ENCODE measurements at regions not wholly inside any gene's neighbourhood (a gene's known extent, or its start where the extent isn't known, plus 50 kb on each side); places are given as distances from the start of the nearest gene placed in this dataset.

DNA sequence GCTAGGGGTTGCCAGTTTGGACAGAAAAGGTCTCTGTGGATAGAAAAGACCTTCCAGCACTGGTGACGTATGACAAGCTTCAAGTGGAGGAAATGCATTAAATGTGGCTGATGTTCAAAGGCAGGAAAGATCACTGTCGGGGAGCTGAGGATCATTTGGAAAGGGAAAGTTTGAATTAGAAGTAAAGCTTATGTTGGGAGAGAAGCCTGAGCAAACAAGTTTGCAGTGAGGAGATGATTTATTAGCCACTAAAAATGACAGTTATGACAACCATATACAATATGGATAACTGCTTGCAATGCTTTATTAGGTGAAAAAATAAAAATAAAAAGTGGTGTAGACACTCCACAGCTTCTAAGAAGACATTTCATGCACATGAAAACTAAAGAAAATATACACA lies 135.3 kb upstream of the HS3ST1 start:
- intact Hi-C loops (cut with micrococcal nuclease): no loop called here

DNA sequence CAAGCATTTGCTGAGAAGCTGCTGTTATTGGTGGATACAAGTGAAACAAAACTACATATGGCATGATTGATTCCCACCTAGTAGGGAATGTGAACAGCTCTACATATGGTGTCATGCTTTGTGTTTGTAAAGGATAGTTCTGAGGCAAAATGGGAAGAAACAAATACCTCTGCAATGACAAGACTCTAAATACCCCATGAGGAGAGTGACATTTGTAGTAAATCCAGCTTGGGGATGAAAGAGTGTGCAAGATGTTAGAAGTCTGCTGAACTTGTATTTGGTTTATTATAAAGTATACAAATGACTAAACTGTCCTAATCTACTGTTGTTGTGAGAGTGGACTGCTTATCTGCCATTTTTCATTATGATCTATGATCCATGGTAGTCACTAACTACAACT lies 120.8 kb upstream of the HS3ST1 start:
- intact Hi-C loops (cut with micrococcal nuclease): no loop called here

DNA sequence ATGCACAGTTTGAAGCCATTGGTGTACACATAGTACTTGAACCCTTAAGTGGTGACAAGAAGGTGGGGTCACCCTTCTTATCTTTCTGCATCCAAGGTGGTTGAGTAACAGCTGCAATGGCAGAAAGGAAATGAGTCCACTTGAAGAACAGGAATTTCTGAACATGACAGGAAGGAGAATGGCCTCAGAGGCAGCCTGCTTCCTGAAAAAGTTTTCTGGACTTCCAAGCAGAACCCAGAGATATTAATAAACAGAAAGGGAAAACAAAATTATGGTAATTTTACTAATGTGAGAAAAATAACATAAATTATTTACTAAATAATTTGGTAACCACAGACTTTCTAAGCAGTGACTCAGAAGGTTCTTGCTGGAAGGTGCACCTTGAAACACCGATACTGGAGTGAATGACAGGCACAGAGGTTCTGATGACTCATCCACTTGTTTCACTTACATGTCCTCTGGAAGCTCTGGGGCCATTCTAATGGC lies 119.9 kb upstream of the HS3ST1 start:
- intact Hi-C loops (cut with micrococcal nuclease): no loop called here

DNA sequence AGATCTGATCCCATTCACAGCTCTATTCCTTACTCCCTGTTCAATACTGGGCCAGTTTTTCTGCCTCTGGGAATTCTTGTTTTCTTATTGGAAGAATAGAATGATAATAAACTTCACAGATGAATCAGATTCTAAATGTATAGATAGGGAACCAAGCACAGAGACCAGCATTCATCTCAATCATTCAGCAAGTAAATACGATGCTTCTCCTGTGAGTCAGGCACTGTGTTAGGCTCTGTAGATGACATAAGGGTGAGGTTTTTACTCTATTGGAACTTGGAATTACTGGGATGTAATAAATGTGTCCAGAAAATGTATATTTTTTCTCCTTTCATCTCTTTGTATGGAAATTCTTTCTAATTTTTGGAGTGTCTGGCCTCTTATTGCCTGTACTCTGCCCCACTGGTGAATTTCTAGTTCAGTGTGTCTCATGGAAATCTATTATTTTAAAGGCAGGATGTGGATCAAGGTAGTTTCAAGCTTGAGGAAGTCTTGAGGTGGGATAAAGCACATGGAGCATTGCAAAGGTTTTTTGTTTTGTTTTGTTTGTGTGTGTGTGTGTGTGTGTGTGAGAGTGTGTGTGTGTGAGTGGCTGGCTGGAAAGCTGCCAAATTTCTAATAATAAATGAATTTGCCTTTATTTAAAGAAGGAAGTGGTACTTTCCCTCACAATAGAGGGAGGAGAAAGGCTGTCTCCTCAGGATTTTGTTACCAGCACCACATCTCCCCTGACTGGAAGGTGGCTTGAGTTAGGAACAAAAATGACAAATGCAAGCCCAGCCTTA lies 117.9 kb upstream of the HS3ST1 start:
- intact Hi-C loops (cut with micrococcal nuclease): no loop called here

DNA sequence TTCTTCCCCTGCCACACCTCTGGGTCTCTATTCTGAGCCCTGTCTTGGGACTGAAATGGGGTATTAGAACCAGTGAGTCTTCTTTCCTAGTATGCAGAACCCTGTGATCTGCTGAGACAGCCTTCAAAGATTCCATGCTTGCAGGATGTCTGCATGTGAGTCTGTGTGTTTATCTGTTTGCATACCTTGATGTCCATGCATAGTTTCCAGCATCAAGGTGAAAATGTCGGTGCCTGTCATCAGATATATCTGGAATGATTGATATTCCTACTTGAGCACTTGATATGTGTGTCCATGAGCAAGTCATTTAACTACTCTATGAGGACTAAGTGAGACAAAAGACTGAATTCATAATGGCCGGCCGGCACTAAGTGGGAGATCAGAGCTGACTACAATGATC lies 117.0 kb upstream of the HS3ST1 start:
- intact Hi-C loops (cut with micrococcal nuclease): no loop called here

DNA sequence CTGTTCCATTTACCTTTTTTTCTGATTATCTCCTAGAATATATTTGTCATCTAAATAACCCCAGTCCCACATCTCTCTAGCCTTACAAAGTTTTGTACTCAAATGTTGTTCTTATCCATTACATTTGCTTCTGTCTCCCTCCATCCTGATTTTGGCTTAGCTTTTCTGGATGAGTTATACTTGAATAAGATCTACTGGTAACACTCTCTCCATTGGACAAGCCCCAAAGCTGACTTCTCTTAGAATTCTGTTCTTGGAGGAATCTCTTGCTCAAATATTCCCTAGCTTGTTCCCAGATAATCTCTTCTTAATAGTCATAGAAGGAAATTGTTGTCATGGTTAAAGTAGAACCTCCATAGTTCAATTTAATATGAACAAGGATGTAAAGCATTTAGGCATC lies 115.5 kb upstream of the HS3ST1 start:
- intact Hi-C loops (cut with micrococcal nuclease): no loop called here

DNA sequence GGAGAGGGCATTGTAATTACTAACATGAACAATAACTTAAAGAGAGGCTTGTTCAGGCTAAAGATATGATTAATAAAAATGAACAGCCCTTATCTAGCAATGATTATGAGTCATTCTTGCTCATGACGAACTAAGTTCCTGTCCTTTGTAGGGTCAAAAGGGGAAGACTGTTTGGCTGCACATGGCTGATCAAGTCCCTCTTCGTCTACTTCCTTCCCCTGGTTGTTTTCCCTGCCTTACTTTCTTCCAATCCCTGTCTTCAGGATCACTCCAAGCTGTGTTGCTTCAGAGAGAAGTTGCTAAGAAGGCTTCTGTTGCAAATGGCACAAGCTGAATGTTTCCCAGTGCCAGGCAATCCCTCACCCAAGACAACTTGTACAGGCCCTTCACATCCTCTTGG lies 115.0 kb upstream of the HS3ST1 start:
- intact Hi-C loops (cut with micrococcal nuclease): no loop called here

DNA sequence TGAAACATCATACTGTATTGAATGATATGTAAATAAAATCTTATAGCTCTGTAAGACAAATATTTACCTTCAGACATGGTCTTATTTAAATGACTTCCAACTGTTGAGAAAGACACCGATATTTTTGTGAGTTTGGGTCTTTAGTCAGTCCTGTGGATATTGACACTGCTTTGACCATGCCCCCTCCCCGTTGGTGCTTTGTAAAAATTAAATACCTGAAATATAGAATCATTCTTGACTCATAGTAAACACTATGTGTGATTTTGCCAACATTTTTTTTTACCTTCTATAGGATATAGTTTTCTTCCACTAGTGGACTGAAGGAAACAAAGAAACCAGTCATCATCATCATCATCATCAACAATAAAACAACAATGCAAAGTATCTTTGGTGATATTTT lies 114.3 kb upstream of the HS3ST1 start:
- intact Hi-C loops (cut with micrococcal nuclease): no loop called here

DNA sequence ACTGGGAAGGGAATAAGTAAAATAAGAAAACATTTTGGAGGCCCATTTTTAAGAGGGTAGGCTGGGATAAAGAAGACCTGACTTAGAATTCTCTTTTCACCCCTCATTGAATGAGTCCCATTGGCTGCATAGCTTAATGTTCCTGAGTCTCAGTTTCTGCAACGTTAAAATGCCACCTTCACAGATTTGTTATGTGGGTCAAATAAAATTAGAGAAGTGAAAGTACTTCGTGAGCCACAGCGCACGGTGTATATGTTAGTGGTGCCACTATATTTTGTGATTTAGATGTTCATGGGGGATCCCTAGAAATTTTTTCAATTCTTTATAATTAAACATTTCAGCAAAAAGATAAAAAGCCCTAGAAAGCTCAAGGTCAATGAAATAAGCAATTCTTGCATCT lies 109.2 kb upstream of the HS3ST1 start:
- intact Hi-C loops (cut with micrococcal nuclease): no loop called here

DNA sequence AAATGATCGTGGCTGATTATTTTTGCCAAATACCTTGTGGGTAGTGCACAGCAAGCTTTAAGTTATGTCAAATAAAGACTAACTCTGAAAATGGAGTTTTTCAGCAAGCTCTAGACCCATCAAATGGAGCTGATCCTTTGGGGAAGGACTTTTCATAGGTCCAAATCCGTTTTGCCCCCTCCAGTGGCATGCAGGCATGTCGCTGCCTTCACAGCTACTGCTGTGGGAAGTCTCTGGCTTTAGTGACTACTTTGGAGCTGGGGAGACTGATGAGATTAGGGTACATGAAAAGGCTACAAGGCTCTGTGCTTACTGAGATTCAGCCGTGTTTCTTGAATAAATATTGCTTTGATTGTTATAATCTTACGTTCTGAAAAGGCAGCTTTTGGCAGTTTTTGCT lies 106.6 kb upstream of the HS3ST1 start:
- intact Hi-C loops (cut with micrococcal nuclease): no loop called here

DNA sequence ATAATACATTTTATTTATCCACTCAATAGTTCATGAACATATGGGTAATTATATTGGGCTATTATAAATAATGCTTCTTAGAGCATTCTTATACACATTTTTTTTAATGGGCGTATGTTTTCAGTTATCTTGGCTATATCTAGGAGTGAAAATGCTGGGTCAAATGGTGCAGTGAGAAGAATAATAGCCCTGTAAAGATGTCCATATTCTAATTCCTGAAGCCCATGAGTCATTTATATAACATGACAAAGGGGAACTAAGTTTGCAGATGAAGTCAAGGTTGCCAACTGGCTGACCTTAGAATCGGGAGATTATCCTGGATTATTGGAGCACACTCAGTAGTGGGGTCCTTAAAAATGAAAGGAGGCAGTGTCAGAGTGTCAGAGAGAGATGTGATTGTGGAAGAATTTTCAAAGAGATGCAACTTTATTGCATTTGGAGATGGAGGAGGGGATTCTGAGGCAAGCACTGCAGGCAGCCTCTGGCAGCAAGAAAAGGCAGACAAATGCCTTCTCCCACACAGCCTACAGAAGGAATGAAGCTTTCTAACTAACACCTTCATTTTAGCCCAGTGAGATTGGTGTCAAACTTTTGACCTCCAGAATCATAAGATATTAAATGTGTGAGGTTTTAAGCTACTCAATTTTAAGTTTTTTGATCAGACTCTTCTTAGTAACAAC lies 106.1 kb upstream of the HS3ST1 start:
- intact Hi-C loops (cut with micrococcal nuclease): no loop called here

DNA sequence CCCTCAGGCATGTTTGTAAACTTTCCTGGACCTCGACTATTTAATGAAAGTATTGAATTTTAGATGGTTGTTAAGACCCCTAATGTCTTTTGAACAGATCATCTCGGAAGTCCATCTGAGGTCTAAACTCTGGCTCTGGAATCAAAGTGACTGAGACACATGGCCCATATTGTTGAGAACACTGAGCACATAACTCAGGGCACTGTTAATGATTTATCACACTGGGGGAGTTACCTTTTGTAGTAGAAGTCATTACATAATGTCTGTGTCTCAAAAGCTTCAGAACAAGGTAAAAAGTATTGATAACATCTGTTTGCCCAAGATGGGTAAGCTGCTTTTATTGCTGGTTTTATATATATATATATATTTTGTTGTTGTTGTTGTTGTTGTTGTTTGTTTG lies 103.4 kb upstream of the HS3ST1 start:
- intact Hi-C loops (cut with micrococcal nuclease): no loop called here

DNA sequence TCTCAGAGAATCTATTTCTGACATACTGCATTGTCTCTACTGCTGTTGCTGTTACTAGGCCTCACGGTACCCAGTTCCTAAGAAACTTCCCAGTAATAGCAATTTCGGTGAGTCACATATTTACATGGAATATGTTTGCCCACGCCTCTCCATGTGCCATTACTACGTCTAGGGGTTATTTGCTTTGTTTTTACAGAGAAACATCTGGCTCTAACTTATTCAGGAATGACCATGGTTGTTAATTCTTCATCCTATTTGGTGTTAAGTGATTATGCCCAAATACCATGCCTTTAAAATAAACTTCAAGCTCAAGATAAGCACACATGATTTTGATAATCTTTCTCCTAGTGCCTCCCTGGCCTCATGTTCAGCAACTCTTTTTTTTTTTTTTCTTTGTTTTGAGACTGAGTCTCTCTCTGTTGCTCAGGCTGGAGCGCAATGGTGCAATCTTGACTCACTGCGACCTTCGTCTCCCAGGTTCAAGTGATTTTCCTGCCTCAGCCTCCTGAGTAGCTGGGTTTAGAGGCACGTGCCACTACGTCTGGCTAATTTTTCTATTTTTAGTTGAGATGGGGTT lies 101.0 kb upstream of the HS3ST1 start:
- intact Hi-C loops (cut with micrococcal nuclease): no loop called here

DNA sequence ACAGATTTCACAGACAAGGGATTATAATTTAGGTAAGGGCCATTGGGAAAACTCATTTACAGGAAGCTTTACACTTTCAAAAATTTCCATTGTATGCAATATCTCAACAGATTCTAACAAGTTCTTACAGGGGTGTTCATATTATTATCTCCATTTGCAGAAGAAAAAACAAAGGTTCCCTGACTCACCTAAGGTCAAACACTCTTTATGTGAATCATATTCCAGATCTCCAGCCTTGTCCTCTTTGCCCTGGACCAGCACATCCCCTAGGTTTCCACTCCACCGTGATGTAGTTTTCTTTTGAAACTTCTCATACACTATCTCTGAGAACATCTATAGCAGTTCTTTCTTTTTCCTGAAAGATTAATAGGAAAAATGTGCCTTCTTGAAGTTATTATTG lies 96.4 kb upstream of the HS3ST1 start:
- intact Hi-C loops (cut with micrococcal nuclease): no loop called here

DNA sequence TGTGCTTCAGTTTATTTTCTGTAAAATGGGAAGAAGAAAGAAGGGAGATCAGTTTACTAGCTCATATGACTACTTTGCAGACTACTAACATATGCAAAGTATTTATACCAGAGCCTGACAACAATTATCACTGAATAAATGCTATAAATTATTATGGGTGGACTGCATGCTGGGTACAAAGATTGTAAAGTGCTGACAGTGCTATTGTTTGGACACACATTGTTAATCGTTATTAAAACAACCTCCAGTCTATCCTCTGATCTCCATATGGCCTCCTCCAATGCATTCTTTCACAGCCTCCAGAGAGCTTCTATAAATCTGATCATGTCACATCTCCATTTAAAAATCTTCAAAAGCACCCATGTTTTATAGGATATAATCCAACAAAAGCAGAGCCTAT lies 90.1 kb upstream of the HS3ST1 start:
- intact Hi-C loops (cut with micrococcal nuclease): no loop called here

DNA sequence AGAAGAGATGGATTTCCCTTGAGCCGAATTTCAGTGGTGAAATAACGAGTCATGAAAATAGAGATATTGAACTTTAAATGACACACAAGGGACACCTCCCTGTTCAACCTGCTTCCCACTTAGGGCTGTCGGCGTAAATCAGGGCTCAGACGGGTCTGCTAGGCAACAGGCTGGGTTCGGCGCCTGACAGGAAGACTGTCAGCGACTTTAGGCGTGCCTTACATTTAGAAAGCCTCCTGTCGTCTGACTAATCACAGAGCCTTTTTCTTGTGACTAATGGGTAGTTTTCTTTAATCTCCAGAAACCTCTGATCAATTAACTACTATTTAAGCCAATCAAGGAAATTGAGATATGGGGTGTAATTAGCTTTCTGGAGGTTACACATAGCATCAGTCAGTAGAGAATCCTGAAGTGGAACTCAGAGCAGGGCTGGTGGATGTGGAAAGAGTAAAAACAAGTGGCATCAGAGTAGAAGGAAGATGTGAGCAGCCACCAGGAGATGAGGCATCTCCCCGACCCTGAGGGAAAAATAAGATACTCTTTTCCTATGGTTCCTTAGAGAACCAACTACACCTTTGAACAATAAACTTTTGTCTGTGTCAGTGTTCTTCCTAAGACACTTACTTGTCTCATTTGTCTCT lies 86.2 kb upstream of the HS3ST1 start:
- intact Hi-C loops (cut with micrococcal nuclease): no loop called here

DNA sequence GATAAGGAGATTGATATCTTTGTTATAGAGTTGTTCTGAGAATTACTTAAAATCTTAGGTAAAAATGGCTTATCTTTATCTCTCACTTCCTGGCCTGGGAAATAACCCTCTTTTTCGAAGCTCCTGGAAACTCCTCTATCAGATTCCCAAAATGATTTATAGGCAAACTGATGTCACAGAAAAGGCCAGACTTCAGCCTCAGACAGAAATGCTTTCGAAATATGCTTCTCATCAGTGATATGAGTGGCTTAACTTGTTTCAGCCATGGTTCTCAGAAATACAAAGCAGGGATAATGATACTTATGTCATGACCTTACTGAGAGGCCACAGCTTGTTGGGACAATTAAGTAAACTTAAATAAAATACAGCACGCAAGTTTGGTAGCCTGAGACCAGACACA lies 85.3 kb upstream of the HS3ST1 start:
- intact Hi-C loops (cut with micrococcal nuclease): no loop called here

DNA sequence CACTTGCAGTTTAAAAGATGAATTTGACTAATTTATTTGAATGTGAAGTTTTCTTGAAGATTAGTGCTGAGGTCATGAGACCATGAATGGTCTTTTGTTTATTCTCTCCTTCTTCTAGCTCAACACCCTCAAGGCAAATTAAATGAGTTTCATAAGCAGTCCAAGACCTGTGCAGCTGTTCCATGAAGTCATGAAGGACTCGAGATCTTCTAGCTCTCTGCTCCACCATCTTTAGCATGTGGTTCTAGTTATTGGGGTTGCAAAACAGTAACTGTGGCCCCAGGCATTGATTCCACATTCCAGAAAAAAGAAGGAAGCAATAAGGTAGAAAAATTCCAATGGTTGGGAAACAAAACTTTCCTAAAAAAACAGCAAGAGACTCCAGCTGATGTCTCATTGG lies 84.2 kb upstream of the HS3ST1 start:
- intact Hi-C loops (cut with micrococcal nuclease): no loop called here

DNA sequence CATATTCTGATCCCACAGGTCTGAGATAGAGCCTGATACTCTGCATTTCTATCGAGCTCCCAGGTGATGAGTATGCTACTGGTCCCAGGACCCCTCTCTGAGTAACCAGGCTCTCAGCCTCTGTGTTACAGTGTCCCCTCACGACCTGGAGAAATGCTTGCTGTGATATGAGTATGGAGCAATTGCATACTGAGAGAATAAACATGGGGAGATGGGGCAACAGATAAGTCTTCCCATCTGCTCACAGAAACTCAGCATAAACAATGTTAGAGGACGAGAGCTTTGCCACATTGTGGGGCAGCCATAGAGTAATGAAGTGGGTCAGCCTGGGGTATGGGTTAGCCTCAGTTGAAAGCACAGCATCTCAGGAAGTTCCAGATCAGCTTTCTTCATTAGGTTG lies 82.6 kb upstream of the HS3ST1 start:
- intact Hi-C loops (cut with micrococcal nuclease): no loop called here

DNA sequence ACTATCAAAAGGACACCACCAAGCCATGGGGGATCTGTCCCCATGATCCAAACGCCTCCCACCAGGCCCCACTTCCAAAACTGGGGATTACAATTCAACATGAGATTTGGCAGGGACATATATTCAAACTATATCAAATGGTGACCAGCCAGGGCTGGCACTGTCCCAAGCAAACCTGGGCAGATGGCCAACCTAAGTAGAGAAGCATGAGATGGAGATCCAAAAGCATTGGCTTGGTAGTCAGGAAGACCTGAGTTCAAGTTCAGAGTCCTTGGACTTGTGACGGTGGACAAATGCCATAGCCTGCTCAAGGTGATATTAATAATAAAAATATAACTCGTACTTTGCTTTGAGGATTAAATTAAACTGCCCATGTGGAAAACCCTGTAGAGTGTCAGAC lies 79.2 kb upstream of the HS3ST1 start:
- intact Hi-C loops (cut with micrococcal nuclease): no loop called here

DNA sequence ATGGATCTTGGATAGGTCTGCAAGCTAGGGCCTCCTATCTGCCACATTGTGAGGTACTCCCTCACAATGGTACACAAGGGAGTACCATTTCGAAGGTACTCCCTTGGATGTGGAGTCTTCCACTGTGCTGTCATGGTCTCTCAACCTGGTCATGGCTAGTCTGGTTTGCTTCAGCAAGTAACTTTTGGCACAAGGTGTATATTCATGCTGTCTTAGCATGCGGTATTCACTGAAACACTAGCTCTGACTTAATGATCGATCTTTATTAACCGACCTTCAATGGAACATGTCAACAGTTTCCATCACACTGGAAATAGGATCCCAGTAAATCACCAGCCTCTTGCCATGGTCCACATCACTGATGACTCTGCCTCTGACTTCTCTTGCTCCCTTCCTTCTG lies 77.5 kb upstream of the HS3ST1 start:
- intact Hi-C loops (cut with micrococcal nuclease): no loop called here

DNA sequence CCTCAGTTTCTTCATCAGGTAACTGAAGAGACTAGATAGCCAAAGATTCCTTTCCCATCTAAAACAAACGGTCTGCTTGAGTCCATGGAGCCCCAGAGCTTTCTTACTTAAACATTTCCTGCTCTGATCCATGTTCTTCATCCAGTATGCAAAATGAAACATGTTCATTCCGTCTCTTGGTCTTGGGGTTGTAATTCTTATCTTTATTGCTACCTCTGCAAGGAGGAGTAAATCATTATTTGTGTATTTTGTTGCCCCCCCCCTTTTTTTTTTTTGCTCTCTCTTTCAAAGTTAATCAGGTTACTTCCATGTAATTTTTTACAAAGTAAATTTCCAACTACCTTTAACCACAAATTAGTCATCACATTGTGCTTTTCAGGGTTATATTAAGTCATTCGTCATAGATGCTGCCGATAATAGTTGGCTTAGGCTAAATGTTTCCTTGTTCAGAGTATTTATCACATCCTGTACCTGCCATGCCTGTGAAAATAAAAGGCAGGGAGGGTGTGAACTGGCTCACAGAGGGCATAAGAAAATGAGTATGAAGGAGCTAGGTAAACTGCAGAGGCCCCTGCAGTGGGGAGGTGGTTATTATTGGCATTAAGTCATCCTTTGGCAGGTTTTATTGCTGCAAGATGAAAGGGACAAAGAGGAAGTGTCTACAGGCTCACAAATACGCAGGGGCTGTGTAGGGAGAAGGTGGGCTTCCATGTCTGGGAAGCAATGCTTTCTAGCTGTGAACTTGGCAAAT lies 76.7 kb upstream of the HS3ST1 start:
- intact Hi-C loops (cut with micrococcal nuclease): no loop called here
